Chondrocyte (in vitro differentiated cells): ENCODE measurements at regions not wholly inside any gene's neighbourhood (a gene's known extent, or its start where the extent isn't known, plus 50 kb on each side); places are given as distances from the start of the nearest gene placed in this dataset.

Experiments used
- DNase-seq: peaks from one replicate; pipeline ENCODE4 v3.0.0; 2021; ENCODE audit warnings: mixed read lengths, low spot score
- H3K27ac Mint-ChIP-seq: one replicate; pipeline ENCODE4 v1.8.0; 2021; ENCODE audit warnings: mild to moderate bottlenecking, moderate library complexity, mixed read lengths; ENCODE audit not compliant: unreplicated experiment
- H3K27me3 Mint-ChIP-seq: 2 replicates; pipeline ENCODE4 v1.8.0; 2021; ENCODE audit warnings: low read depth, mixed read lengths
- H3K36me3 Mint-ChIP-seq: 2 replicates; pipeline ENCODE4 v1.8.0; 2021; ENCODE audit warnings: low read depth, mixed read lengths
- H3K4me1 Mint-ChIP-seq: 2 replicates; pipeline ENCODE4 v1.8.0; 2021; ENCODE audit warnings: low read depth, mild to moderate bottlenecking, mixed read lengths
- H3K4me3 Mint-ChIP-seq: one replicate; pipeline ENCODE4 v1.8.0; 2021; ENCODE audit warnings: mild to moderate bottlenecking, moderate library complexity, mixed read lengths; ENCODE audit not compliant: unreplicated experiment
- H3K9me3 Mint-ChIP-seq: 2 replicates; pipeline ENCODE4 v1.8.0; 2021; ENCODE audit warnings: low read depth, mixed read lengths
- TF ChIP-seq, protein P1 (sequence below): fragments of 200-600 bp; sonication (generic); IDR thresholded peaks from 2 replicates; pipeline ENCODE4 v1.5.0; 2021; ENCODE audit warnings: antibody characterized with exemption, mild to moderate bottlenecking, moderate library complexity

- no peak overlapping the region for H3K27ac Mint-ChIP-seq
- no peak for DNase-seq
- TF ChIP-seq, protein P1, sequence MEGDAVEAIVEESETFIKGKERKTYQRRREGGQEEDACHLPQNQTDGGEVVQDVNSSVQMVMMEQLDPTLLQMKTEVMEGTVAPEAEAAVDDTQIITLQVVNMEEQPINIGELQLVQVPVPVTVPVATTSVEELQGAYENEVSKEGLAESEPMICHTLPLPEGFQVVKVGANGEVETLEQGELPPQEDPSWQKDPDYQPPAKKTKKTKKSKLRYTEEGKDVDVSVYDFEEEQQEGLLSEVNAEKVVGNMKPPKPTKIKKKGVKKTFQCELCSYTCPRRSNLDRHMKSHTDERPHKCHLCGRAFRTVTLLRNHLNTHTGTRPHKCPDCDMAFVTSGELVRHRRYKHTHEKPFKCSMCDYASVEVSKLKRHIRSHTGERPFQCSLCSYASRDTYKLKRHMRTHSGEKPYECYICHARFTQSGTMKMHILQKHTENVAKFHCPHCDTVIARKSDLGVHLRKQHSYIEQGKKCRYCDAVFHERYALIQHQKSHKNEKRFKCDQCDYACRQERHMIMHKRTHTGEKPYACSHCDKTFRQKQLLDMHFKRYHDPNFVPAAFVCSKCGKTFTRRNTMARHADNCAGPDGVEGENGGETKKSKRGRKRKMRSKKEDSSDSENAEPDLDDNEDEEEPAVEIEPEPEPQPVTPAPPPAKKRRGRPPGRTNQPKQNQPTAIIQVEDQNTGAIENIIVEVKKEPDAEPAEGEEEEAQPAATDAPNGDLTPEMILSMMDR: no peak
- no peak overlapping the region for H3K4me3 Mint-ChIP-seq
- H3K27me3 Mint-ChIP-seq: no peaks in the 10 kb centered on the region
- H3K4me1 Mint-ChIP-seq: no peaks in the 10 kb centered on the region
- peaks cover 88% of the 10 kb centered on the region for H3K9me3 Mint-ChIP-seq
- H3K36me3 Mint-ChIP-seq: no peaks in the 10 kb centered on the region
Measured at GRCh38 chr19:27675771-27676170, 1537.2 kb downstream of the UQCRFS1 start.

DNA sequence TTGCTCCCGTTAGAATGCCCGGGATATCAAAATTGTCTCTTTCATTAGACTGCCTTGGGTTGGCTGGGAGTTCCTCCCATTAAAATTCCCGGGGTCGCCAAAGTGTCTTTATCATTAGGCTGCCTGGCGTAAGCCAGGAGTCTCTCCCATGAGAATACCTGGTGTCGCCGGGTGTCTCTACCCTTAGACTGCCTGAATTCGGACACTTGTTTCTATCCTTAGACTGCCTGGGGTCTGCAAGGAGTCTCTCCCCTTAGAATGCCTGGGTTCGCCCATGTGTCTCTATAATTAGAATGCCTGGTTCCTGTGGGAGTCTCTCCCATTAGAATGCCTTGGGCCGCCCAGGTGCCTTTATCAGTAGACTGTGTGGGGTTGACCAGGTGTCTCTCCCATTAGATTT lies 1538.2 kb downstream of the UQCRFS1 start:
- no peaks in the 10 kb centered on the region for H3K27me3 Mint-ChIP-seq
- H3K4me3 Mint-ChIP-seq: no peak overlapping the region
- H3K4me1 Mint-ChIP-seq: no peaks in the 10 kb centered on the region
- H3K27ac Mint-ChIP-seq: no peak overlapping the region
- TF ChIP-seq, protein P1: no peak
- H3K36me3 Mint-ChIP-seq: no peaks in the 10 kb centered on the region
- peaks cover 85% of the 10 kb centered on the region for H3K9me3 Mint-ChIP-seq
- no peak for DNase-seq

DNA sequence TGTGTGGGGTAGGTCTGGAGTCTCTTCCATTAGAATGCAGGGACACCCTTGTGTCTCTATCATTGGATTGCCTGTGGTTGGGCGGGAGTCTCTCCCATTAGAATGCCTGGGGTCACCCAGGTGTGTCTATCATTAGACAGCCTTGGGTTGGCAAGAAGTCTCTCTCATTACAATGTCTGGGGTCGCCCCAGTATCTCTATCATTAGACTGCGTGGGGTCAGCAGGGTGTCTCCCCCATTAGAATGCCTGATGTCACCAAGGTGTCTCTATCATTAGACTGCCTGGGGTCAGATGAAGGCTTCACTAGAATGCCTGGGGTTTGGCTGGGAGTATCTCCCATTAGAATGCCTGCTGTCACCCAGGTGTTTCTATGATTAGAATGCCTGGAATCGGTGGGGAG lies 1539.0 kb downstream of the UQCRFS1 start:
- Mint-ChIP-seq H3K4me1 (no peaks in the 10 kb centered on the region), H3K9me3 (peaks cover 82% of the 10 kb centered on the region), H3K4me3 (no peak overlapping the region), H3K27ac (no peak overlapping the region), H3K27me3 (no peaks in the 10 kb centered on the region), H3K36me3 (no peaks in the 10 kb centered on the region)
- TF ChIP-seq, protein P1: no peak
- DNase-seq: no peak

- TF ChIP-seq, protein P1: no peak
- Mint-ChIP-seq H3K9me3 (peaks cover 74% of the 10 kb centered on the region), H3K4me1 (no peaks in the 10 kb centered on the region), H3K27ac (no peak overlapping the region), H3K27me3 (no peaks in the 10 kb centered on the region), H3K4me3 (no peak overlapping the region), H3K36me3 (no peaks in the 10 kb centered on the region)
- no peak for DNase-seq
Measured at GRCh38 chr19:27672309-27673047, 1540.5 kb downstream of the UQCRFS1 start.

DNA sequence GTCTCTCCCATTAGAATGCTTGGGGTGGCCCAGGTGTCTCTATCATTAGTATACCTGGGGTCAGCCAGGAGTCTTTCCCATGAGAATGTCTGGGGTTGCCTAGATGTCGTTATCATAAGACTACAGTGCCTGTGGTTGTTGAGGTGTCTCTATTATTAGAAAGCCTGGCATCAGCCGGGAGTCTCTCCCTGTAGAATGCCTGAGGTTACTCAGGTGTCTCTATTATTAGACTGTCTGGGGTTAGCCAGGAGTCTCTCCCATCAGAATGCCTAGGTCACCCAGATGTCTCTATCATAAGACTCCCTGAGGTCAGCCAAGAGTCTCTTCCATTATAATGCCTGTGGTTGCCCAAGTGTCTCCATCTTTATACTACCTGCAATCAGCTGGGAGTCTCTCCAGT lies 1541.1 kb downstream of the UQCRFS1 start:
- Mint-ChIP-seq H3K4me1 (no peaks in the 10 kb centered on the region), H3K4me3 (no peak overlapping the region), H3K36me3 (no peaks in the 10 kb centered on the region), H3K27me3 (no peaks in the 10 kb centered on the region), H3K27ac (no peak overlapping the region), H3K9me3 (peaks cover 70% of the 10 kb centered on the region)
- no peak for DNase-seq
- TF ChIP-seq, protein P1: no peak
